HG03097 (cell line): ENCODE measurements at regions not wholly inside any gene's neighbourhood (a gene's known extent, or its start where the extent isn't known, plus 50 kb on each side); places are given as distances from the start of the nearest gene placed in this dataset.

Experiments used
- ATAC-seq: cut with Tn5 transposase; IDR thresholded peaks from one replicate; pipeline ENCODE4 v1.9.1; 2021; ENCODE audit not compliant: unreplicated experiment, low FRiP score

DNA sequence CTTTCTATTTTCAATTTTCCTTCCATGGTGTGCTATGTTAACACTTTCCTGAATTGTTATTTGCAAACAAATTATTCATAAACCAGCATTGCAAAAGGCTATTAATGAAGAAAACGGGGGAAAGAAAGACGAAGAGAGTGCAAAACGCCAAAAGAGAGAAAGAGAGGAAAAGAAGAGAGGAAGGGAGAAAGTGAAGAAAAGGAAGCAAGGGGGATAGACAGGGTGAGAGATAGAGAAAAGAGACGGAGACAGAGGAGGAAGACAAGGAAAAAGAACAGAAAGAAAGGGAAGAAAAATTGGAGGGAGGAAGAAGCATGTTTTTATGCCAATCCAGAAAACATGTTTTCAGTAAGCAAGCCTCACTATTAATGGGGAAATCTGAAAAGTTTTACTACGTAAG, 310.6 kb downstream of the TFEC start:
- no peak for ATAC-seq

DNA sequence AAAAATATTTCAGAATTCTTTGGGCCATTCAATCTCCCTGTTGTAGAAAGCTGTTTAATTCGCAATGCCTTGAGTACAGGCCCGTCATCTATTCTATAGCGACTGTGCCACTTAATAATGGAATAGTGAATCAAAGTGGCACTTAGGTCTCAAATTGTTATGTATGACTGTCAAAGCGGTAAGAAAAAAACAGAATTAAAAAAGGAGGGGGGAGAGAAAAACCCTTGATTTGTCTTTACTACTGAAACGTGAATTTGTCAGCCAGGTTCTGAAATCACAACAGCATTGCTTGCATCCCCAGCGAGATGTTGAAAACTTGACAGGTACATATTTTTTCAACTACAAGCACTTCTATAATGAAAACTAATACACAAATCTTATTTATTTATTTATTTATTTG, 320.9 kb downstream of the TFEC start:
- no peak for ATAC-seq

DNA sequence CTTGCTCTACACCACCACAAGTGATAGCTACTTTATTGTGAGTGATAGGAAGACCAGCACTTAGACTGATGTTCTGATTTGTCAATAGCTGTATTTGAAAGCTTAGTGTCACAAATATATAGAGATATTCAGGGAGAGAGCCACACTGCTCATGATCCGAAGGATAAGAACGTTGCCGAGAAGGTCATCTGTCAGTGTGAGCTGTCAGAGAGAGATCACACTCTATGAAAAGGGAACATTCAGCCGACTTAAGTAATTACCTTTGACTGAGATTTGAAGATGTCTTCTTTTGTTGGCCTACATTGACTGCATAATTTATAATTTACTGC, 322.6 kb downstream of the TFEC start:
- ATAC-seq = no peak

DNA sequence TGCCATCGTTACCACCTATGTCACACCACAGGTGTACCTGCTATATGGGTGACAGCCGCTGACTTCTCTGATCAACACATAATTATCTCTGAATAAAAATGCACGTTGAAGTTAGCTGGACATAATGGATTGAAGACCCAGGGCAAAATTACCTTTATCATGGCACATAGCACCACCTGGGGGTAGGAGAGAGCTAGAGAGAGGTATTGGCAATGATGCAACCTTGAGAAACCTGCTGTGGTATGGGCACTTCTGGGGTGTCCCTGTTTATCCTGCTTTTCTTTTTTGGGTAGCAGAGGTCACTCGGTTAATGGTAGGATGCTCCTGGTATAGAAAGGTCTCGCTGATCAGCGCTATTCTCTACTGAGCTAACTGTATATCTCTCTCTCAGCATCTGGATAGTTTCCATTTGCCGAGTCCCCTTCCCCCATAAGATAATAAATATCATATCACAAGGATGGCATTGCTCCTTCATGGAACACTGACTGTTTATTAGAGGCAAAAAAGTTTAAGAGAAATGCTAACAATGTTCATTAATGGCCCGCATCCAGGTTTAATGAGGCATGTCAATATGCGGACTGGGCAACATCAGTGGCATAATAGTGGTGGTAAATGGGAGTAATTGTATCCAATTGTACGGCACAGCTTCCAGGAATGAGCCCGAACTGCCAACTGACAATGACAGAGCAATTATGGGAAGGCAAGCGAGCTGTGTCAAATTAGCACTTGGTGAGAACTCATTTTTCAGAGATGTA, 323.1 kb downstream of the TFEC start:
- ATAC-seq = no peak

DNA sequence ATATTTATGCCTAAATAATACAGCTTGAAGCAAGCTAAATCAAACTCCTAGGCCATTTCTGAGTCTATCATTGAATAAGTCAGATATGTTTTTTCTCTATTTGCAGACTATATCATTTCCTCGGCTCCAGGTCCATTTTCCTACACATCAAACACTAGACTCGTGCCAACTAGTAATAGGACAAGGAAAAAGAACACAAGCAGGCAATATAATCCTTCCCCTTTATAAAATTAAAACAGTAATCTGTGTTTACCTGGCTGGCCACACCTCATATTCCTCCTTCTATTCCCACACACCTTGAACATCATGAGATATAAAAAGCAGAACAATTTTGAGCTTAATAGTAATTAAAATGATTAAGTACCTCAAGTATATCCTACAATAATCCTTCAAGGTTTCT, 325.7 kb downstream of the TFEC start:
- no peak for ATAC-seq

DNA sequence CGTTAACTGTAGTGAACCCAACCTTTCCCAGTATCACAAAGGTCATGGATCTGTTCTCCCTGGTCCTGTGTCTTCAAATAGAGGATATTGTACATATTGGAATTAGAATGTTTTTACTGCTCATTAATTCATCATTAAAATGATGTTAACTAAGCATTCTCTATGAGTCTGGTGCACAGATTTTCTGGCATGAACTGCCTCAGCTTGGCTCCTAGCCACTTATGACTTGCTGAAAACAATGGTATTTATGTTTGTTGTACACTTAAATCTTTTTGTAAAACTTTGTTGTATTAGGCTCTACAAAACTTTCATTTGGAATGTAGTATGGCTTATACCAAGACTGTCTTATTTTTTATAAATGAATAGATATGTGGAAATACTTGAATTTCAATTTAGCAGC, 329.4 kb downstream of the TFEC start:
- no peak for ATAC-seq

DNA sequence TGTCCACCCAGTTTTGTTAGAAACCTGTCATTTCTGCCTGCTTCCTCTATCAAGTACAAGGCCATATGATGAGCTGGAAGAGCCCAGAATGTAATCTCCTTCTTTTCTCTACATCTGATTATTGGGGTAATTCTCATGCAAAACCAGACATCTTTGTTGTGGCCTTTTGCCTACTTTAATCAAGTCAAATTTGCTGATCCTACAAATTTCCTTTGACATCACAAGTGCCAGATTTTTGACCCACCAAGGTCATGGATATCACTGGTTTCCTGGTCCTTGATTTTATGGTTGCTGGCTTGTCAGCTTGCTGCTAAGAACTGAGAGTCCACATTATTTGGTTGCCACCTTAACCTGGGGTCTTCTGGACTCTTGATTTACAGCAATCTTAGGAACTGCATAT, 336.1 kb downstream of the TFEC start:
- ATAC-seq = no peak

DNA sequence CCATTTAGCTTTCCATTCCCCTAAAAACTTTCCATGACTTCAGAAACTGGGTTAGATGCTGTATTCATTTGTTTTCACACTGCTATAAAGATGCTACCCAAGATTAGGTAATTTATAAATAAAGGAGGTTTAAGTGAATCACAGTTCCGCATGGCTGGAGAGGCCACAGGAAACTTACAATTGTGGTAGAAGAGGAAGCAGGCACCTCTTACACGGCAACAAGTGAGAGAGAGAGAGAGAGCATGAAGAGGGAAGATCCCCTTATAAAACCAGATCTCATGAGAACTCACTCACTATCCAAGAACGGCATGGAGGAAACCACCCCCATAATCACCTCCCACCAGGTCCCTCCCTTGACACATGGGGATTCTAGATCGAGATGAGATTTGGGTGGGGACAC, 336.8 kb downstream of the TFEC start:
- no peak for ATAC-seq

DNA sequence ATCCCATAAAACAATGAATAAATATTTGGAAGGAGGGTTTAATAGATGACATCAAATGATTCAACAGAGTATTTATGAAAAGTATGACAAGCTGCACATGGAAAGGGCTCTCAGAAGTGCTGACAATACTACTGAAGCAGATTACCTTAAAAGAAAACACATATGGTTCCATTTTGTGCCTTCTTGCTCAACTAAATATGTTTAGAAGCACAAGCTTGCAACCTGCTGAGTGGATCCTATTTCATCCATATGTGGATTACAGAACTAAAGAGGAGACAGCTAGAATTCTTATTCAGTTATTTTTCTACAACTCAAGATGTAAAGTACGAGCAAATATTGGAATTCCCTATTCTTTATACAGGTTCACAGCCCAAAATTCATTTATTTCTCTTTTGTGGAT, 340.6 kb downstream of the TFEC start:
- ATAC-seq = no peak

DNA sequence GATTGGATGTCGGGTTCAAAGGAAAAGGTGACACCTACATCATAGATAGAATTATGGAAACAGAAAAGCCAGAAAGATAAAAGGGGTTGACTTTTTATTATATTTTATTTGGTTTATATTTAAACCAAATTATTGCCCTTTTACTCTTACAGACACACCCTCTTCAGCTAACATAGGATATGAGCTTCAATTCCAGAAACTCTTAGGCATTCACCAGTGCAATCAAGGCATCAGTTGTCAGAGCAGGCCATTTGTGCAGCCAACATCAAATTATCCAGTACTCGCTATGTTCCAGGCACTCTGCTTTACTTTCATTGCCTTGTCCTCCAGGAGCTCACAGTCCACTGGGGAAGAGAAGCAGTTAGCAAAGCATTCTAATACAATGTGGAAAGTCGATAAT, 347.5 kb downstream of the TFEC start:
- no peak for ATAC-seq

DNA sequence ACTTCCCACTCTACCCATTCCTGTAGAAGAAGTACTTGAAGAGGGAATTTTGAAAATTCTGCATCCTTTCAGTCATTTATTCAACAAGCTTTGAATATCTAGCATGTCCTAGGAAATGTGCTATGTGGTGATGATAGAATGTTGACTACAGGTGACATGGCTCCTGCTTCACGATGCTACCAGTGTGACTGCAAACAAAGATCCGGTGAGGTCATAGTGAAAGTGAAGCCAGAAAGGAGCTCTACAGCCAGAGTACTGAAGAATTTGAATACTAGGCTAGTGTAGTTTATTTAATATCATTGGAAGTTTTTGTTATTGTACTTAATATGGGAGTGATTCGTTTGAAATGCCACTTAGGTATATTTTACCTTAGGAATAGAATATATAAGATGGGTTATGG, 348.1 kb downstream of the TFEC start:
- no peak for ATAC-seq

DNA sequence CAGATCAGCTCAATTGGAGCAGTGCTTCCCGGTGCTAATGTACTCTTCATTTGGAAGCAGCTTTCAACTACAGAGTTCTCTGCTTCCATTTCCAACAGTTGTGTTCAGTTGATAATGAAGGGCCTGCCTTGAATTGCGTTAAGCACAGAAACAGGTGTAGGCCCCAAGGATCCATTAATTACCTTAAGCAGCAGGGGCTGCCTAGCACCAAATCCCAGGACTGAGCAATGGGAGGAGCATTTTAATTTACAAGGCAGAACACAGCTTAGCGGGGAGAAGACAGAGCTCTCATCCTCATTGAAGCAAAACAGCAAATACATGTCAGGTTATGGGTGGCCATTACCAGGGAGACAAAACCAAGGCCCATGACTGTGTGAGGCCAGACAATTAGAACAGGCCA, 349.6 kb downstream of the TFEC start:
- ATAC-seq = no peak

DNA sequence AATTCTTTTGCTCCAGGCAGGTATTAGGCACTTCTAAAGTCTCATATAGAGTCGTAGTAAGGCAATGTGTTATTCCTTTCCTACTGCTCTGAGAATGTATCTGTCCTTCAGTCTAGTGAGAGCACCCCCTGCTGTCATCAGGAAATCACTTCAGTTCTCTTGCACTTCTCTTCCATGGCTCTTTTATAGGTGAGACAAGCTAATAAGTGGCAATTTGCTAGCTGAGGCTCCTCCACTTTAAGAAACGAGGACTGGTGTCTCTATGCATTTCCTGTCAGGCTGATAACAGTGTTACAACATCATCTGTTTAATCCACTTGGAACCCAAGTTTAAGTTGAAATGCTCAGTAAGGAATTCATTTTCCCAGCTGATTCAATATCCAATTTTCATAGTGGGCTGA, 350.6 kb downstream of the TFEC start:
- ATAC-seq = no peak

DNA sequence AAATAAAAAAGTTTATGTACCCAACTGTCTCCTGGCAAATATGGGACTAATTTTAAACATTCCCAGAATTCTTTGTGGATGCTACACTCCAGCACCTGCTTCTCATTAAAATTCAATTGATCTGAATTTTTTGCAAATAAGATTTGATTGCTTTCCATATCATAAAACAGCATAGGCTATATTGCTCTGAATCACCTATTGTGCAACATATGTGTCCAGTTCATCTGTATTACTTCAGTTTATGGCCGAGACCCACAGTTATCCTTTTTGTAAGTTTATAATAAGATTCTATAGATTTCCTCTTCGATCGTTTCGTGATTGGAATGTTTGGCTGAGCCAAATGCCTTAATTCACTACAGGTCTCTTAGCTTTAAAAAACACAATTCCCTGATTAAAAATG, 351.1 kb downstream of the TFEC start:
- no peak for ATAC-seq

DNA sequence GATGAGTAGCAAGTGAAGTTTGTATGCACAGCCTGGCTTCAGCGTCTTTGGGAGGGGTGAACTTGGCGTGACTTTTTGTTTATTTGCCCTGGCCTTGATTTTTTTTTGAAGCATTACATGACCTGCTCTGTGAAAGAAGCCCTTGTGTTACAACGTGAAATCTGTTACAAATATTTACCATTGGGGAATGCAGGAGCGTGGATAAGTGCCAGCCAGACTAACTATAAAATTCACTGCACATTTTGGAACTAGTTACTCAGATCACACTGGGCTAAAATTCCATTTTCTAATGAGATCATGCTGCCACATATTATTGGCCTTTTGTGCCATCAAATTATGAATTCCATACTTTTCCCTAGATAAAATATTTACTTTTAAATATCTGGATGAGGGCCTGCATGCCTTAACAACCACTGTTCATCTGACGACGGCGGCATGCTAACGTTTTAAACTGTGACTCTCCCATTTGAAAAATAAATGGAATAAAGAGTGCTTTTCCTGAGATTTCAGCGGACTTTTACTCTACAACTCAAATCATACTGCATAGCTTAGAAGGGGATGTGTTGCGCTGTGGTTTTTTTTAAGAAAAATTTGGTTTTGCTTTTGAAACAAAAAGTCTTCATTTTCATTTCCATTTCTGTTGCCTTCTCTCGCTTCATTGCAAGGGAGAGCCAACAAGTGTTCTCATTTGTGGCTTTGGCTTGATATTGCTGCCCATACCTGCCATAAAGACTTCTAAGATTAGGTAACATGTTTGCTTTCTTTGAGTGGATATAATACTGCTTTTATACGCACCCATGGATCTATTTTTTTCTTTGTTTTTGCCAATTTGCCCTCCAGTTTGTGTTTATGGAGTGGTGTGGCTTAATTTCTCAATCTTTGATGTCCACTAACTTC, 352.2 kb downstream of the TFEC start:
- no peak for ATAC-seq

DNA sequence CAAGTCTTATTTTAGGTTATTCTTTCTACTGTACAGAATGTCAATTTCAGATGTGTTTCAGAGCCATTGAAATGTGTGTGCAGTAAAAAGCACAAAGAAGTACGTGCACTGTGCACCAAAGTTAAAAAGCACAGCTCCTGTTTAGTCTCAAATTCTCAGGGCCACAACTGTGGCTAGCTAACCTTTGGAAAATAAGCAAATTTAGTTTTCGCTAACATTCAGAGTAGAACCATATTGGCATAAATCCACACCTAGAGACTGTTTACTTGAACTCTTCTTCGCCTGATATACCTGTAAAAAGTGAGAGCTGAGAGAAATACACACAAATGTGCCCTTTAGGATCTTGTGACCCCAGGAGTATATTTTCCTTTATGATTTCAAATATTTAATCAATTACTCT, 353.9 kb downstream of the TFEC start:
- ATAC-seq = no peak

DNA sequence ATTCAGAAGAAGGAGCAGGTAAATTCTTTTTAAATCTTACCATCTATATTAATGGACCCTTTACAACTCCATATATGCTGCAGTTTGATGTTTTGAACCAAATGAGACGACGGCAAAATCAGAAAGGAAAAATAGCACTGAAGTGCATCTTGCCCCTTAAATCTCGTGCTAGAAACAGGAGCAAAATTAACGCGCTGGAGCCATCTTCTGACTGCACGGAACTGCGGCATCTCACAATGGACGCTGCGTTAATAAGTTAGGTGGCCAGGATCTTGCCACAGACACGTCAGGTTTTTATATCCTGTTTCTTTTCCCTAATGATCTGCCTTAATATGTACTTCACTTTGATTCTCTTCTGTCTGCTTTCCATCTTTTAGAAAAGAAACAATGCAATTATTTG, 354.5 kb downstream of the TFEC start:
- no peak for ATAC-seq

DNA sequence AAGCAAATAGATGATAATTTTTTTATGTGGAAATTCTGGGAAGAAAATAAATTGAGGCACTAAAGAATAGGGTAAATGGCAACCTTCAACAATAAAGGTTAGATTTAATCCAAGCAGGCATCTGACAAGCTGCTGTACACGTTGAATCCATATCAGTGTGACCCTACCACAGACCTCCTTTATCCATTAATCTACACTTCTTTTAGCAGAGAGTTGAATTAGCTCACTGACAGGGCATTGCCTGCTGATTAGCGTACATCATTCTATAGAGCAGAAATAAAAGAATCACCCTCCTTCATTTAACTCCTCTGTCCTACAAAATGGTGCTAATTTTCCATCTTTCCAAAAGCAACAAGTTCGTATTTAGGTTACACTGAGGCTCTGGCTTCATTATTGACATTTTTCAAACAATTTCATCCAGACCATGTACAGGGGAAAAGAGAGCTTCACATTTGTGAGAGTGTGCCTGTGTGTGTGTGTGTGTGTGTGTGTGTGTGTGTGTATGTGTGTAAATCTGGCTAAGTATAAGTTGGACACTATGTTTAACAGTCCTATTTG, 356.0 kb downstream of the TFEC start:
- ATAC-seq = no peak

DNA sequence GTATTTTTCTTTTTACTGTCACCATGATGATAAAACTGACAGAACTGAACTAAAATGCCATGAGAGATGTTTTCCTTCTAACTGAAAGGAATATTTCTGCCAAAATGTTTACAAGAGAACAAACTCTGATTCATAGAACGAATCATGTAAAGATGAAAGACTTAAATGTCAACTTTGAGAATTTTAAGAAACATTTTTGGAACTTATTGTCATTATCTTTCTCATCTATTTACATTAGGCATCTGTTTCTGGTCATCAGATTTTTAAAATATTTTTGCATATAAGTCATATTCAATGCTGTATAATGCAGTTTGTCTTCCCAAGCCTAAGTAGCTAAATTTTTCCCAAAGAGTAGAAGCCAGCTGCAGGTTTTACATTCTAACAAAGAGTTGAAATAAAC, 358.5 kb downstream of the TFEC start:
- ATAC-seq = no peak

DNA sequence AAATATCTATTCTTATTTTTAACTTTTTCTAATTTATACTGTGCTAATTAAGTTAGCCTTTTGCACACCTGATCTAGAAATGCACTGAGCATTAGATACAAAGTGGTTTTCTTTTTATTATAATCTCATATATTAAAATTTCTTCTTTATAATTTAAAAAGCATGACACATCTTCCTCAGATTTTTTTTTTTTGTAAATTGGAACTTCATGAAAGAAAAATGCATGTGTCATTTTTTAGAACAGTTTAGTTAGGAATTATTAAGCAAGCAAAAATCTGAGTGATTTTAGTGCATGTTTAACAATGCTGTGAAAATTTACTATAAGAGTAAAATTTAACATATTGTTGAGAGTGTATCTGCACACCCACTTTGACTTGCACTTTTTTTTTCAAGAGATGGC, 367.9 kb downstream of the TFEC start:
- ATAC-seq = no peak

DNA sequence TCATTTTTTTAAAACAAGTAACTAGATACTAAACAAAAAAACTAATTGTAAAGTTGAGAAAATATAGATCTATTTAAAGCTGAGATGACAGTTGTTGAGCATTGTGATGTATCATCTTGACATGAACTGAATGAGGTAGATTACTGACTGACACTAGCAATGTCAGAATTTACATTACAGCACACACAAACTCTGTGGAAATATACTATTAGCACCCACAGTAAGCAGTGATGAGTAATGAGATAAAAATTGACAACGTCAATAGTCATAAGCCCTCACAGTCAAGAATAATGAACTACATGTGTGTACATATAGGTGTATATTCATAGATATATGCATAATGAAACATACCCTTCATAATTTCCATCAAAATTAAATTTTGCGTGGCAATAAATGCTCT, 368.4 kb downstream of the TFEC start:
- no peak for ATAC-seq

DNA sequence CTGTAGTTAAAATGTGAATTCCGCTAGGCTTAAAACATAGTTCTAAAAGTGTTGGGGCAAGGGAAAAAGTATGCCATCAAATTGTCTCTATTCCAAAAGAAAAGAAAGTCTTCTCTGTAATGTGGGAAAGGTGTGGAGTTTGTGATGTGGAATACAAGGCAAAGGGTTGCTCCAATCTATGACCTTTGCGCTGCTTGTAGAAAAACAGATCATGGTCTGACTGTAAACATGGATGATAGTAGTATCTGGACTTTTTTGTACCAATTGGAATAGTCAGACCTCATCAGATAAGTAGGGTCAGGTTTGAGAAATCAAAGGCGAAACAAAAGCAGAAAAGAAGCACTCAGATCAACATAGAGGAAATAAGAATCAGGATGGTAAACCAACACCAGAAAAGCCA, 372.3 kb downstream of the TFEC start:
- no peak for ATAC-seq
